HG03460 (cell line): ENCODE measurements at regions not wholly inside any gene's neighbourhood (a gene's known extent, or its start where the extent isn't known, plus 50 kb on each side); places are given as distances from the start of the nearest gene placed in this dataset.
"Not testable (repeated sequence)": the region's sequence is repeated elsewhere in the genome, so short reads cannot be mapped to it uniquely, and the experiment has no call there.

Source experiments
- ATAC-seq: cut with Tn5 transposase; IDR thresholded peaks from one replicate; pipeline ENCODE4 v1.9.1; 2021; ENCODE audit not compliant: unreplicated experiment

DNA sequence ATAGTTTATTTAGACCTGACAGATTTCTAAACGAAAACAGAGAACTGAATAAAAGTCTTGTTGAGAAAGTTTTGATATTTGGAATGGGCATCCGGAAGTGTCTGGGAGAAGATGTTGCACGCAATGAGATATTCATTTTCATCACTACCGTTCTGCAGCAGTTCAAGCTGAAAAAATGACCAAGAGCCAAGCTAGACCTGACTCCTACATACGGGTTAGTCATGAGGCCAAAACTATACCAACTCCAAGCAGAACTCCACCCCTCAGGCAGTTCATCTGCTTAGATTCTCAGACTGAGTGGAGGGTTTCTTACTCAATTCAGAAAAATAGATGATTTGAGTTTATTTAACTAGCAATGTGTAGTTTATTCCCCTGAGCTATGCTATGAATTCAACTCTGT is 95.4 kb upstream of the ANXA1 start:
- ATAC-seq: no peak

GRCh38 chr9:73054091-73054490 is 97.6 kb upstream of the ANXA1 start:
- ATAC-seq: no peak

DNA sequence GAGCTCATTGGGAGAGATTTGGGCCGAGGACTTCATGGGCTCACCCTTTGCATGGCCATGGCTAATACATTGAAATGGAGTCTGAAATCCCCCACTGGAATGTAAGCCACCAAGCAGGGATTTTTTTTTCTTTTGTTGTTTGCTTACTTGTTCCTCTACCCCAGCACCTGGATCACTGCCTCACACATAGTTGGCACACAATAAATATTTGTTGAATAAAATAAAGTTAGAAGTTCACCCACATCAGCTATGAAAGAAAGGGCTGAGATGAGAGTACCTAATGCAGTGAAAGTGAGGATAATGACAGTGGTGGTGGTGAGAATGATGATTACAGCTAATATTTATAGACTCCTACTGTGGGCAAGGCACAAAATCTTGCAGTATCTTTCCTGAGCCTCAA is 98.1 kb upstream of the ANXA1 start:
- ATAC-seq: no peak

DNA sequence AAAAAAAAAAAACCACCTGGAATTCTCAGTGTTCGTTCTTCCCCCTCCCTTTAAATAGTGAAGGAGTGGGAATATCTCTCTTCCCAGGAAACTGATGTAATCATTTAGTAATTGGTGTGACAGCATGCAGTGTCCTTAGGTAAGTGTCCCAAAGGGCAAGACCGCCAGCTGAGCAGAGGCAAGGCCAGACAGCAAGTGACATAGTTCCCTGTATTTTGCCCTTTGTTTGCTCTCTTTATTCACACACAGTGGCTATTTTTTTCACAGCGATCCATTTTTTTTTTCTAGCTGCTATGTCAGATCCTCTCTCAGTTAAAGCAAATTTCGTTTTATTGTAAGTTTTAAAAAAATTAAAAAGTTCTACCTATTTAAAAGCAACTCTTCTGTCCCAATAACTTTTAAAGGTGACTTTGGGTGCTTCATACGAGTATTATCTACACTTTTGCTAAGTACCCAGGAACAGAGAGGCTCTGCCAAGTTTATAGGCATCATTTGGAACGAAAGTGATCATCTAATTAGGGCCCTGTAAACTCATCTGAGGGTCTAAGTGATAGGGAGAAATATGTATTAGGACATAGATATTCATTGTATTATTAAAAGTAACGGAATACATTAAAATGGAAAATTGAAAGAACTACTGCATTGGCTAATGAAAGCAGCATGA is 98.2 kb upstream of the ALDH1A1 start:
- no peak for ATAC-seq

DNA sequence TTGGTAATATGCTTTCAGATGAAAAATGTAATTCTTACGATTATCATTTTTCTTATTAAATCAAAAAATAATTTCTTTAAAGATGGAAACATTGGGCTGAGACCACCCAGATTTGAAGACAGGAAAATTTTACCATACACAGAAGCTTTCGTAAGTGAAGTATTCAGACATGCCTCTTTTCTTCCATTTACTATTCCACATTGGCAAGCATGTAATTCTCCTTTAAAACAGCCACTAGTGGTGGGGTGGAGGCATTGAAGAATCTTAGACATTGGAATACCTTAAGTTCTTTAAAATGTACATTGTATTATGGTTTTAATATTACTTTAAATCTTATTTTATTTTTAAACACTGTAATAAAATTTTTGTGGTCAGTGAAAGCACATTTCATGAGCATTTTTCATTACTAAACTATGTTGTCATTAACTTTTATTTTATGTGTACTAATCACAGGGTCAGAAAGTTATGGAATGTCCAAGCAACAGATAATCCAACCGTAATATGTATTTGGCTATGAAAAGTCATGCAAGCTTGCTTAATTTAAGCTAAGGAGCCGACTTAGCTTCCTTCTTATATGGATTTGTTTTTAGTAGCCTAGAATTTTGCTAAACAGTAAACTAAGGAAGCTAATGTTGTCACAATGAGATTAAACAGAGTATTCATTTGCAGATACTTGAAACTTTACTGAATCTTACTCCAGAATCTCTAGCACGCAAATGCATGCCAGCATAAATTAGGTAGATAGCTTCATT is 97.4 kb upstream of the ALDH1A1 start:
- ATAC-seq: no peak

- no peak for ATAC-seq
These were observed 96.4 kb upstream of the ALDH1A1 start for GRCh38 chr9:73049280-73049679.

DNA sequence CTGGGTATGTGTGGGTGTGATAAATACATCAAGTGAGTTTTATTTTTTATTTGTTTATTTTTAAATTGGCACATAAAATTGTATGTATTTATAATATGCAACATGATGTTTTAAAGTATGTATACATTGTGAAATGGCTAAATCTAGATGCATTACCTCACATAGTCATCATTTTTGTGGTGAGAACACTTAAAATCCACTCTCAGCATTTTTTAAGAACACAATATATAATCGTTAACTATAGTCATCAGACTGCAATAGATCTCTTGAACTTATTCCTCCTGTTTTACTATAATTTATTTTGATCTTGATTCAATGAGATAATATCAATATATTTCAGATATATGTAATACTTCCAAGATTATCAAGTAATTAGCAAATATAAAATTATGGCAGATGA is 93.9 kb upstream of the ALDH1A1 start:
- ATAC-seq: no peak

GRCh38 chr9:73044776-73045175 is 91.9 kb upstream of the ALDH1A1 start:
- ATAC-seq: not testable (repeated sequence)

DNA sequence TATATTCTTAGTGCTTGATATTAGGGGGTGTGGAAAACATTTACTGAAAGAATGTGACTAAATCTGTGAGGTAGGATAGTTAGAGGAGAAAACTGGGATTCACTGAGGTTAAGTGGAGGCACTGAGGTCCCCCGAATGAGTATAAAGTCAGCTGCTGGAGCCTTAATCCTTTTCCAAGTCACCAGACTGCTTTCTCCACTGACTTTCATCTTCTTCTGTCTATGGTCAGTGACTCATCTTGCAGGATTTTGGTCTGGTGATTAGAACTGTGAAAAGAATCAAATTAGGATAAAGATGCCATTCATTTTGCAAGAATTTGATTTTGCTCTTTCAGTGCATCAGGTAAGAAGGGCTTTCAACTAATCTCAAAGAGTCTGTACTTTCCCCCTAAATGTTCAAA is 89.3 kb upstream of the ALDH1A1 start:
- no peak for ATAC-seq

- no peak for ATAC-seq
These were observed 86.7 kb upstream of the ALDH1A1 start for GRCh38 chr9:73039271-73040263.

- no peak for ATAC-seq
These were observed 85.8 kb upstream of the ALDH1A1 start for GRCh38 chr9:73038613-73039012.

GRCh38 chr9:73038089-73038509 is 85.2 kb upstream of the ALDH1A1 start:
- ATAC-seq: no peak

- no peak for ATAC-seq
These were observed 84.8 kb upstream of the ALDH1A1 start for GRCh38 chr9:73037613-73038012.

DNA sequence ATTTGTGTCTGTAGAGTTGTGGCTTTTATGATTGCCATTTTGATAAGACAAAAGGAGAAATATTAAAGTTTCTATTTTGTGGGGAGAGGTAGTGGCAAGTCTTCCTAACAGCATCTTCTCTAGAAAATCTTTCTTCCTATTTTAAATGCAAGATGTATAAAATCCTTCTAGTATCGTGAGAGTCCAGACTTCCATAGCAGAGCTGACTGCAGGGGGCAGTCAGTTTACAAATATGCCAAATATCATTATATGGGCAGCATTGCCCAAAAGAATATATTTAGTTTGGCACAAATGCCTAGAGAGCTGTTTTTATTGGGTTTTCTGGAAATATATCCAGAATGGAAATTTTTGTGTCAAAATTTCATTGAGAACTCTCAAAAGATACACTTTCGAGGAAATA is 82.1 kb upstream of the ALDH1A1 start:
- no peak for ATAC-seq

DNA sequence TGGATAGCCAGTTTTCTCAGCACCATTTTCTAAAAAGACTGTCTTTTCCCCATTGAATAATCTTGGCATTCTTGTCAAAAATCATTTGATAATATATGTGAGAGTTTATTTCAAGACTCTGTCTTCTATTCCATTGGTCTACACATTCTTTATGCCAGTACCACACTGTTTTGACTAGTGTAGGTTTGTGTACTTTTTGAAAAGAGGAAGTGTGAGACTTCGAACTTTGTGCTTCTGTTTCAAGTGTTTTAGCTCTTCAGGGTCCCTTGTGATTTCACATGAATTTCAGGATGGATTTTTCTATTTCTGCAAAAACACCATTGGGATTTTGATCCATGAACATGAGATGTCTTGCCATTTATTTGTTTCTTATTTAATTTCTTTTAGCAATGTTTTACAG is 78.5 kb upstream of the ALDH1A1 start:
- no peak for ATAC-seq

DNA sequence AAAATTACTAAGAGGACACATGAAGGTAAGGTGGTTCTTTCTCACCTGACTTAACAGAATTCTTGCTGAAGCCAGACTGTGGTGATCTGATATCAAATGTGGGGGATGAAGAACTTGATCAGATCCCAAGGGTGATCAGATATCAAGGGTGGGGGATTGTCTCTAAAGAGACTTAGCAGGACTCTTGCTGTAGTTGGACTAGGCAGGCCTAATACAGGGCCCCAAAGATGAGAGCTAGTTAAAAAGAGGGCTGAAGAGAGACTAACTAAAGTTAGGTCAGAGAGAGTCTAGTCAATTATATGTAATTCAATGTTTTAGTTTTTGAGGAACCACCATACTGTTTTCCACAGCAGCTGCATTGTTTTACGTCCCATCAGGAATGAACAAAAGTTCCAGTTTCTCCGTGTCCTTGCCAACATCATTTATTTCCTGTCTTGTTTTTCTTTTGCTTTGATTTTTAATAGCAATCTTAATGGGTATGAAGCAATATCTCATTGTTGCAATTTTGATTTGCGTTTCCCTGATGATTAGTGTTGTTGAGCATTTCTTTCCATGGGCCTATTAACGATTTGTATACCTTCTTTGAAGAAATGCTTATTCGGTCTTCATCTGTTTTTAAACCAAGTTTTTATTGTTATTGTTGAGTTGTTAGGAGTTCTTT is 77.6 kb upstream of the ALDH1A1 start:
- no peak for ATAC-seq

GRCh38 chr9:73029346-73029745 is 76.5 kb upstream of the ALDH1A1 start:
- ATAC-seq: no peak

- no peak for ATAC-seq
These were observed 73.5 kb upstream of the ALDH1A1 start for GRCh38 chr9:73026375-73026774.

DNA sequence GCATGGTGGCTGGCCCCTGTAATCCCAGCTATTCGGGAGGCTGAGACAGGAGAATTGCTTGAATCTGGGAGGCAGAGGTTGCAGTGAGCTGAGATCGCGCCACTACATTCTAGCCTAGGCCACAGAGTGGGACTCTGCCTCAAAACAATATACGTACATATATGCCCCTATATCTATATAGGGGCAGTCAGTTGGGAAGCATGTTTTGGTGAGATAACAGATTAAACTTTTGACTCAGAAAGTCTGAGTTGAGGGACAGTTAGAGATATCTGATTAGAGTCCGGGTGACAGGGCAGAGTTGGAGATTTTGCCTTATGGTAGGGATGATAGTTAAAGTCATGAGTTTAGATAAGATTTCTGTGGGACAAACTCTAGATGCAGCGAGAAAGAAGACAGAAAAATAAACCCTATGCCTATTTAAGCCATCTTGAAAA is 71.8 kb upstream of the ALDH1A1 start:
- ATAC-seq: no peak

DNA sequence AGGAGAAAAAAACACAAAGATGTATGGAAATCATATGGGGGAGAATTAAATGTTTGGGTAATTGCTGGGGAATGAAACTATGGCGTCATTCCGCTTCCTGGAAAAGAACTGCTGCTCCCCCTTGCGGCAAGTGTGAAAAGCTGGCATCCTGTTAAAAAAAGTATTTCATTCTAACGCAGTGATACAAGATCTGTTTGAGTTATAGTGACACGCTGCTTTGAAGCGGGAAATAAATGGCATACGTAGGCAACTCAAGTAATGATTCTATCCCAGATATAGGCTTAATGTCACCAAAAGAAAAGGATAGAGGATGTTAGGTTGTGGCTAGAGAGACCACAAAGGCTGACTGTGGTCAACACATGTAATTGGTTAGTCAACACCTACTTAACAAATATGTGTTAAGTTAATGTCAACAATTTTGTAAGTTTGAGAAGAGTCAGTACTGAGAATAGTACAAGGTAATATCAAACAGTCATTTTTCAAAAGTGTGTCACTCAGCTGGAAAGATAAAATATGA is 70.2 kb upstream of the ALDH1A1 start:
- peak; percentile 70 for ATAC-seq

DNA sequence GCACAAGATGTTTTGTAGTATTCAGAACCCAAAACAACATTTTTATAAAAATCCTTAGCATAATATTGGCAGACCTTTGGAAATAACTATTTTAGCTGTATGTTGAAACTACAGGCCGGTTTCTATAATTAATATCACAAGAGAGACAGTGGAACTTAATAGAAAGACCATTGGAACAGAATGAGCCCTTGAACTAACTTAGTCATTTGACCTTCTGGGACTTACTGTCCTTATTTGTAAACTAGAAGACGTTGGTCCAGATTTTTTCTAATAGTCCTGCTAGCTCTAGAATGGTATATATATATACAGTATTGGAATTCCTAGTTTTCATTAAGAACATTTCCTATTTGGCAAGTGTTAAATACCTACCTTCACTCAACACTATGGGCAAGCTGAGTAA is 69.5 kb upstream of the ALDH1A1 start:
- ATAC-seq: no peak
